ENCODE measurements at regions not wholly inside any gene's neighbourhood (a gene's known extent, or its start where the extent isn't known, plus 50 kb on each side); places are given as distances from the start of the nearest gene placed in this dataset.
"Not testable (repeated sequence)": the region's sequence is repeated elsewhere in the genome, so short reads cannot be mapped to it uniquely, and the experiment has no call there.

- no peak for DNase-seq
Observed at GRCh38 chr2:105526000-105526925, 127.4 kb upstream of the FHL2 start.

GRCh38 chr2:105525201-105525600, 126.3 kb upstream of the FHL2 start:
- DNase-seq = no peak

- no peak for DNase-seq
Observed at GRCh38 chr2:105522645-105523044, 123.8 kb upstream of the FHL2 start.

GRCh38 chr2:105521616-105522015, 122.8 kb upstream of the FHL2 start:
- DNase-seq = no peak

GRCh38 chr2:105521176-105521575, 122.3 kb upstream of the FHL2 start:
- peak; percentile 25 for DNase-seq

DNA sequence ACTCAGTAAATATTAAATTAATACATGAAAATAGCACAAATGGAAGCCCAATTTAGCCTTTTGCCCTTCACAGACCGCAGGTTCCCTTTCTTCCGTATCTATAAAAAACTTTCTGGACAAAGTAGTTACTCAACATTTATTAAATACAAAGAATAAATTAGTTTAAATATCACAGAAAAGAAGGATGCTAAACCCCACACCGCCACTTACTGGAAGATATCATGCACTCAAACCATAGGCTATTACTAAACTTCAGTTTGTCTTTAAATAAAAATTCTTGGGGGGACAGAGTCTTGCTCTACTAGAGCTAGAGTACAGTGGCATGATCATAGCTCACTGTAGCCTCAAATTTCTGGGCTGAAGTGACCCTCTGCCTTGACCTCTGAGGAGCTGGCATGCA, 120.7 kb upstream of the FHL2 start:
- DNase-seq = no peak

- DNase-seq = no peak
Observed at GRCh38 chr2:105518897-105519296, 120.0 kb upstream of the FHL2 start.

- no peak for DNase-seq
Observed at GRCh38 chr2:105517814-105518705, 119.2 kb upstream of the FHL2 start.

GRCh38 chr2:105515581-105516415, 116.9 kb upstream of the FHL2 start:
- no peak for DNase-seq

DNA sequence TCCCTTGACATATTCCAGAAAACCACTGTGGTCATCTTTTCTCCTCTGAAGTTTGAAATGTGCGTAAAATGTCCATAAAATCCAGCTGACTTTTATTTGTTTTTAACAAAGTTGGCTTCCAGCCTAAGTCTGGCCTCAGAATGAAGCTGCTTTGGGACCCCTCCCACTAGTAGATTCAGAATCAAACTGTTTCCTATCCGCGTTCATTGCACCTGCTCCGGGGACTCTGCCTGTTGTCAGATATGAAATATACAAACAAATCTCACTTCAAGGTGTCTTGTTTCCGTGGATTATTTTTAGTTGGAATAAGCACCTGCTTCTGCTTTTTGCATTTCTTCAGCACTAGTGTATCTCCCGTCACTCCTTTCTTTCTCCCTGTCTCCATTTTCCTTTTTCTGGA, 115.7 kb upstream of the FHL2 start:
- DNase-seq = no peak

- DNase-seq = no peak
Observed at GRCh38 chr2:105510761-105511528, 112.1 kb upstream of the FHL2 start.

- no peak for DNase-seq
Observed at GRCh38 chr2:105509269-105510086, 110.6 kb upstream of the FHL2 start.

GRCh38 chr2:105506860-105507259, 108.0 kb upstream of the FHL2 start:
- DNase-seq = not testable (repeated sequence)

DNA sequence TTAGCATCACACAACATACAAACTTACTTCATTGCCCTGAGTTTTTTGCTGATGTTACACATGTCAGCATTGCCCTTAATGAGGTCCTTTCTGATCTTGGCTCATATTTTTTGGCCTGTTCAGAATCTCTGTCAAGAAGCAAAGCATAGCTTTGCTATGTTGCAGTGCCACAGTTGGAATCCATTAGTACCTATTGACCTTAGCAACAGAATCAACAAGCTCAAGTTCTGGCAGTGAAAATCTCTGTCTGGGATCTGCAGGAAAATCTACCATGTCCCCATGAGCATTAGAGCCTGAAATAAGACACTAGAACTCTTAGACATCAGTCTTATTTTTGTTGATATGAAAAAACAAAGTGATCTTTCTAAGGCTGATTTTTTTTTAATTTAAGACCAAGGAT, 105.6 kb upstream of the FHL2 start:
- no peak for DNase-seq

DNA sequence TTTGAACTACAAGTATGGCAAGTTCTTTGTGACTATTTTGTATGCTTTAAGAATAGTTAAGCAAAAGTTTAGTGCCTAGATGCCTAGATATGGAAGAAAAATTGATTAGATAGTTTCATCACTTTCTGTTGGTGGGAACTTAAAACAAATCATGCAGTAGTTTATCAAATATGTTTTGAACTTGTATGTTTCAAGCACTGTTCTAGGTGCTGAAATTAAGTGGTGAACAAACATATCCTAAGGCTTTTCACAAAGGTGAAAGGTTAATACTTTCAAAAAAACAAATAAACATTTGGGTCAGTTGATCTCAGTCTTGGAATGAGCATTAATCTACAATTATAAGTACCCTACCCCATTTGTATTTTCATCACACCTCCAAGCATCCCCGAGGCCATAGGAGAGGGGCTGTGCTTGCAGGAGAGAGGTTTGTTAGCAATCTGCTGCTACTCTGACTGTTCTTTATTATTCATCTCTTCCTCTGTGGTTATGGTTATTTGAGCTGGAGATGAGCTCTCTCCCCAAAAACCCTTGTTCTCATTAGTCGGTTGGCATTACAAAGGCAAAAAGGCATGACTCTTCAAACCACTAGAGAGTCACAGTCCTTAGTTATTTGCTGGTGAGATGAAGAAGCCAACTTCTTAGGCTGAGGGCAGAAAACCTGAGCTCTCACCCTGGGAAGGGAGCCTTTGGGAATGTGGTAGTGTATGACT, 103.9 kb upstream of the FHL2 start:
- no peak for DNase-seq

- DNase-seq = no peak
Observed at GRCh38 chr2:105498281-105498846, 99.5 kb upstream of the FHL2 start.

DNA sequence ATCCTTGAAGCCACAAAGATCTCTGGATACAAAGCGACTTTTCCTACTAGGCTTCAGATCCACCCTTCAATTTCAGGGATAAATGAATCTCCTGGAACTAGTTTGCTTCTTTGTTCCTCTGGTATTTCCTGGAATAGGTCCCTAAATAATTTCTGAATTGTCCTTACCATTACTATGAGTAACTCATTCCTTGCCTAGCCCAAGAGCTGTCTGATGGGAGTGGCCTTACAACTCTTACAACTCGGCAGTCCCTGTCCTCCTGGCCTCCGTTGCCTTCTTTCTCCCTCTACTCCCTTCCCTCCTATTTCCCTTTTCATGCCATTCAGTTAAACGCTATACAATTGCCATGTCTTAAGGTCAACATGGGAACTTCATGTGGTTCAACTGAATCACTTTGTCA, 98.2 kb upstream of the FHL2 start:
- no peak for DNase-seq

DNA sequence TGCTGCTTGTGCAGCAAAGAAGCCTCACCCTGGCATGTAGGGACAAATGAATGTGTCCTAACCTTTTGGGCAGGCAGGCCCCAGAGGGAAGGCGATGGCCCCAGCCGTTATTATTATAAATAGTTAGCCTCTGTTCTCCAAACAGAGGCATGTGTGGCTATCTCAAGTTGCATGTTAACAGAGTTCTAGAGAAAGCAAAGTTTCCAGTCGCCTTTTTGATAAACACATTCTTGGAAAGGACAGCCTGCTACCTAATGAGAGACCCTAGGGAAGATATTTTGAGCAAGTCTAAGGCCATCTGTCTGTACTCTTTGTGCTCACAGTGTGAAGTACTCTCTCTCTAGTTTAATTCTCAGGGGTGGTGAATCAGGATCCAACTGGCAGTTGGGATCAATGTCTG, 97.4 kb upstream of the FHL2 start:
- no peak for DNase-seq

- DNase-seq = no peak
Observed at GRCh38 chr2:105494683-105495425, 96.0 kb upstream of the FHL2 start.

All from suppressor macrophage treated with lipopolysaccharide for 4 hours (primary cell).